Naive B cell (primary cell): ENCODE measurements at regions not wholly inside any gene's neighbourhood (a gene's known extent, or its start where the extent isn't known, plus 50 kb on each side); places are given as distances from the start of the nearest gene placed in this dataset.
"Not testable (repeated sequence)": the region's sequence is repeated elsewhere in the genome, so short reads cannot be mapped to it uniquely, and the experiment has no call there.

Experiments
- ATAC-seq, 2 donors: fragments of 150-1000 bp; cut with Tn5 transposase; 2 replicates each; pipeline ENCODE4 v1.10.0; 2021; ENCODE audit warnings: low read depth in 2 of 2, mild to moderate bottlenecking in 2 of 2, moderate library complexity in 2 of 2
- DNase-seq: peaks from one replicate; pipeline ENCODE4 v3.0.0; 2022
- H3K27ac Mint-ChIP-seq, 6 donors: one replicate each; pipeline ENCODE4 v1.8.0; 2020 to 2022; ENCODE audit warnings: mild to moderate bottlenecking in 6 of 6, mixed read lengths in 6 of 6, moderate library complexity in 5 of 6, inconsistent platforms in 2 of 6
- H3K27me3 Mint-ChIP-seq, 3 donors: one replicate each; pipeline ENCODE4 v1.8.0; 2021 to 2022; ENCODE audit warnings: mixed read lengths in 3 of 3, mild to moderate bottlenecking in 1 of 3
- H3K36me3 Mint-ChIP-seq, 2 donors: one replicate each; pipeline ENCODE4 v1.8.0; 2020 to 2022; ENCODE audit warnings: mixed read lengths in 2 of 2, inconsistent platforms in 1 of 2, mild to moderate bottlenecking in 1 of 2
- H3K4me1 Mint-ChIP-seq, 3 donors: one replicate each; pipeline ENCODE4 v1.8.0; 2020 to 2022; ENCODE audit warnings: mixed read lengths in 3 of 3, inconsistent platforms in 1 of 3, mild to moderate bottlenecking in 1 of 3, moderate library complexity in 1 of 3
- H3K4me3 Mint-ChIP-seq, 8 donors: one replicate each; pipeline ENCODE4 v1.8.0; 2020 to 2022; ENCODE audit warnings: mild to moderate bottlenecking in 8 of 8, mixed read lengths in 8 of 8, moderate library complexity in 8 of 8, inconsistent platforms in 2 of 8
- H3K9me3 Mint-ChIP-seq, 7 donors: one replicate each; pipeline ENCODE4 v1.8.0; 2020 to 2022; ENCODE audit warnings: mixed read lengths in 7 of 7, mild to moderate bottlenecking in 5 of 7, inconsistent platforms in 2 of 7, moderate library complexity in 1 of 7

GRCh38 chr3:151537726-151538125, 76.9 kb upstream of the IGSF10 start:
- ATAC-seq: no peak
- no peak for DNase-seq
- H3K4me1 Mint-ChIP-seq: no peaks in the 10 kb centered on the region
- no peaks in the 10 kb centered on the region for H3K36me3 Mint-ChIP-seq
- peak overlapping the region in 1 of 6 donors; percentile 8 for H3K27ac Mint-ChIP-seq
- peaks cover 0 to 11% (median 0%) of the 10 kb centered on the region in 7 donors for H3K9me3 Mint-ChIP-seq
- H3K27me3 Mint-ChIP-seq: no peaks in the 10 kb centered on the region
- H3K4me3 Mint-ChIP-seq: no peak overlapping the region

GRCh38 chr3:151526757-151527156, 65.9 kb upstream of the IGSF10 start:
- H3K27ac Mint-ChIP-seq: peak overlapping the region in 1 of 6 donors; percentile 60
- H3K9me3 Mint-ChIP-seq: peaks cover under 1 to 6% (median 4%) of the 10 kb centered on the region in 7 donors
- DNase-seq (no peak), ATAC-seq (no peak)
- H3K27me3 Mint-ChIP-seq: peaks cover 0 to 8% (median 4%) of the 10 kb centered on the region in 3 donors
- H3K4me1 Mint-ChIP-seq: no peaks in the 10 kb centered on the region
- H3K36me3 Mint-ChIP-seq: no peaks in the 10 kb centered on the region
- peak overlapping the region in 1 of 8 donors; percentile 11 for H3K4me3 Mint-ChIP-seq

- Mint-ChIP-seq H3K4me3 (no peak overlapping the region), H3K27ac (no peak overlapping the region), H3K9me3 (peaks cover 4 to 16% (median 7%) of the 10 kb centered on the region in 7 donors), H3K27me3 (peaks cover 0 to 6% (median 4%) of the 10 kb centered on the region in 3 donors), H3K36me3 (peaks cover 0 to 11% of the 10 kb centered on the region in 2 donors), H3K4me1 (no peaks in the 10 kb centered on the region)
- DNase-seq: no peak
- no peak for ATAC-seq
These were observed 59.2 kb upstream of the IGSF10 start for GRCh38 chr3:151520105-151520504.

- not testable (repeated sequence) for H3K27me3 Mint-ChIP-seq, DNase-seq, H3K36me3 Mint-ChIP-seq, ATAC-seq, H3K4me3 Mint-ChIP-seq, H3K27ac Mint-ChIP-seq
- Mint-ChIP-seq H3K4me1 (peaks cover 0 to 17% (median 14%) of the 10 kb centered on the region in 3 donors), H3K9me3 (peaks cover 2 to 18% (median 12%) of the 10 kb centered on the region in 7 donors)
These were observed 50.6 kb upstream of the IGSF10 start for GRCh38 chr3:151511433-151511832.
